H1 (cell line): ENCODE measurements at regions not wholly inside any gene's neighbourhood (a gene's known extent, or its start where the extent isn't known, plus 50 kb on each side); places are given as distances from the start of the nearest gene placed in this dataset.

Experiments
- CTCF ChIA-PET: fragments of 300-600 bp; sonication (Branson Sonifier 250); formaldehyde crosslinking; loops from one replicate; lab custom pipeline; 2021; ENCODE audit not compliant: partially characterized antibody; lab: Charles Lee
- POLR2A ChIA-PET: fragments of 300-600 bp; sonication (Branson Sonifier 250); formaldehyde crosslinking; loops from one replicate; lab custom pipeline; 2021; ENCODE audit warnings: inconsistent platforms; ENCODE audit not compliant: partially characterized antibody; lab: Charles Lee
- DNase-seq, 2 experiments: peaks; one replicate each; pipeline versions ENCODE4 v3.0.0 to v3.0.0-alpha.2; 2010 to 2022; ENCODE audit warnings: low spot score in 2 of 2, low read depth in 1 of 2, mixed read lengths in 1 of 2
- FAIRE-seq: peaks from 2 replicates; lab custom pipeline; 2011; peaks lifted over from hg19 to GRCh38; lab: Jason Lieb, UNC
- H2AFZ ChIP-seq: 2 replicates; pipeline ENCODE4 v1.8.1; 2012; ENCODE audit warnings: low read length, inconsistent platforms
- H2AK5ac ChIP-seq: 2 replicates; pipeline ENCODE4 v1.6.1; 2013; ENCODE audit warnings: low read depth, low read length
- H2BK120ac ChIP-seq: replicated peaks from 2 replicates; pipeline ENCODE3; 2013; ENCODE audit warnings: low read depth, low read length, inconsistent platforms
- H2BK12ac ChIP-seq: 2 replicates; pipeline ENCODE4 v1.6.1; 2013; ENCODE audit warnings: low read depth, low read length
- H2BK15ac ChIP-seq: 2 replicates; pipeline ENCODE4 v1.6.1; 2013; ENCODE audit warnings: low read length
- H2BK20ac ChIP-seq: 2 replicates; pipeline ENCODE4 v1.6.1; 2013; ENCODE audit warnings: low read length
- H2BK5ac ChIP-seq: 2 replicates; pipeline ENCODE4 v1.6.1; 2013; ENCODE audit warnings: low read depth, low read length
- H3K14ac ChIP-seq: 2 replicates; pipeline ENCODE4 v1.6.1; 2013; ENCODE audit warnings: inconsistent platforms; ENCODE audit not compliant: insufficient read length
- H3K18ac ChIP-seq: 2 replicates; pipeline ENCODE4 v1.6.1; 2013; ENCODE audit warnings: low read length; ENCODE audit errors: extremely low read depth
- H3K23ac ChIP-seq: 2 replicates; pipeline ENCODE4 v1.6.1; 2013; ENCODE audit warnings: inconsistent platforms; ENCODE audit not compliant: insufficient read length
- H3K23me2 ChIP-seq: 2 replicates; pipeline ENCODE4 v1.6.1; 2013; ENCODE audit warnings: low read depth, low read length
- H3K27ac ChIP-seq: 2 replicates; pipeline ENCODE4 v1.6.1; 2011; ENCODE audit warnings: low read depth, low read length, inconsistent platforms
- H3K27me3 ChIP-seq, 4 experiments: replicated peaks in 1 of 4; 1 replicate in 1 of 4; 2 replicates in 3 of 4; pipeline versions ENCODE4 v1.6.1 to v1.8.1; 2011 to 2013; ENCODE audit warnings: low read length in 3 of 4, mild to moderate bottlenecking in 3 of 4, inconsistent platforms in 2 of 4, mixed read lengths in 2 of 4, moderate library complexity in 1 of 4; ENCODE audit not compliant: control insufficient read depth in 3 of 4, insufficient read depth in 3 of 4; ENCODE audit errors: extremely low read depth in 1 of 4
- H3K36me3 ChIP-seq, 4 experiments: 2 replicates each; pipeline versions ENCODE4 v1.6.1 to v1.8.1; 2011 to 2013; ENCODE audit warnings: mild to moderate bottlenecking in 4 of 4, low read length in 3 of 4, moderate library complexity in 2 of 4, control low read depth in 1 of 4, inconsistent platforms in 1 of 4; ENCODE audit not compliant: insufficient read depth in 4 of 4, control insufficient read depth in 2 of 4
- H3K4ac ChIP-seq: replicated peaks from 2 replicates; pipeline ENCODE3; 2013; ENCODE audit warnings: low read length, low read depth, mixed read lengths, inconsistent platforms; ENCODE audit not compliant: insufficient read length
- H3K4me1 ChIP-seq, 4 experiments: replicated peaks in 1 of 4; 1 replicate in 1 of 4; 2 replicates in 3 of 4; pipeline versions ENCODE4 v1.6.1 to v1.8.1; 2011 to 2013; ENCODE audit warnings: low read length in 3 of 4, inconsistent platforms in 2 of 4, mixed read lengths in 1 of 4; ENCODE audit not compliant: insufficient read depth in 4 of 4, control insufficient read depth in 3 of 4
- H3K4me2 ChIP-seq, 2 experiments: 2 replicates each; pipeline versions ENCODE4 v1.6.1 to v1.8.1; 2011 to 2013; ENCODE audit warnings: low read depth in 2 of 2, low read length in 2 of 2, control low read depth in 1 of 2, inconsistent platforms in 1 of 2, mild to moderate bottlenecking in 1 of 2; ENCODE audit not compliant: insufficient read depth in 1 of 2
- H3K4me3 ChIP-seq, 4 experiments: fragments of 200-600, 300-600 bp in 1 of 4; sonication (generic), shearing (Covaris generic), sonication (Bioruptor Twin) in 1 of 4; 2 replicates each; pipeline versions ENCODE4 v1.5.1 to v1.8.1; 2011 to 2016; ENCODE audit warnings: low read length in 4 of 4, low read depth in 3 of 4, control low read depth in 2 of 4, inconsistent platforms in 2 of 4, mild to moderate bottlenecking in 2 of 4, mixed read lengths in 1 of 4, moderate library complexity in 1 of 4; ENCODE audit not compliant: insufficient read depth in 2 of 4; ENCODE audit errors: extremely low read depth in 1 of 4
- H3K56ac ChIP-seq: replicated peaks from 2 replicates; pipeline ENCODE3; 2013; ENCODE audit warnings: low read depth, mild to moderate bottlenecking, mixed read lengths, low read length, inconsistent platforms; ENCODE audit not compliant: insufficient read length
- H3K79me1 ChIP-seq: 2 replicates; pipeline ENCODE4 v1.6.1; 2013; ENCODE audit warnings: low read depth, low read length, control low read depth
- H3K79me2 ChIP-seq, 2 experiments: 2 replicates each; pipeline versions ENCODE4 v1.6.1 to v1.8.1; 2012 to 2013; ENCODE audit warnings: low read length in 2 of 2, mild to moderate bottlenecking in 2 of 2, inconsistent platforms in 1 of 2; ENCODE audit not compliant: insufficient read depth in 2 of 2, control insufficient read depth in 1 of 2
- H3K9ac ChIP-seq, 4 experiments: replicated peaks in 1 of 4; 1 replicate in 1 of 4; 2 replicates in 3 of 4; pipeline versions ENCODE4 v1.6.1 to v1.8.1; 2011 to 2013; ENCODE audit warnings: low read depth in 3 of 4, low read length in 3 of 4, control low read depth in 2 of 4, mild to moderate bottlenecking in 2 of 4, moderate library complexity in 2 of 4, inconsistent platforms in 1 of 4; ENCODE audit errors: extremely low read depth in 1 of 4
- H3K9me3 ChIP-seq, 2 experiments: 2 replicates each; pipeline versions ENCODE4 v1.6.1 to v1.8.1; 2012 to 2013; ENCODE audit warnings: mild to moderate bottlenecking in 2 of 2, moderate library complexity in 2 of 2, control low read depth in 1 of 2, inconsistent platforms in 1 of 2, low read depth in 1 of 2, low read length in 1 of 2, mixed read lengths in 1 of 2; ENCODE audit not compliant: insufficient read depth in 2 of 2
- H4K20me1 ChIP-seq, 2 experiments: replicated peaks in 1 of 2; 2 replicates each; pipeline versions ENCODE3 to v1.8.1; 2011 to 2013; ENCODE audit warnings: inconsistent platforms in 2 of 2, low read length in 2 of 2, mild to moderate bottlenecking in 1 of 2; ENCODE audit not compliant: insufficient read depth in 2 of 2, control insufficient read depth in 1 of 2
- H4K5ac ChIP-seq: 2 replicates; pipeline ENCODE4 v1.6.1; 2013; ENCODE audit warnings: low read length, low read depth, mixed read lengths, inconsistent platforms; ENCODE audit not compliant: insufficient read length
- H4K8ac ChIP-seq: 2 replicates; pipeline ENCODE4 v1.8.0; 2013; ENCODE audit warnings: mild to moderate bottlenecking, moderate library complexity, low read length, inconsistent platforms; ENCODE audit not compliant: insufficient read depth; ENCODE audit errors: extremely low read depth
- H4K91ac ChIP-seq: replicated peaks from 2 replicates; pipeline ENCODE3; 2013; ENCODE audit warnings: low read length, mixed read lengths, inconsistent platforms; ENCODE audit not compliant: insufficient read length
- BACH1 ChIP-seq: IDR thresholded peaks from 2 replicates; pipeline ENCODE4 v1.6.1; 2012; ENCODE audit warnings: low read length, improper control_type of control experiment
- CTCF ChIP-seq, 3 experiments: IDR thresholded peaks; 1 replicate in 2 of 3; 2 replicates in 1 of 3; pipeline versions ENCODE4 v1.5.1 to v1.6.1; 2011; ENCODE audit warnings: low read length in 3 of 3, mild to moderate bottlenecking in 3 of 3, inconsistent platforms in 2 of 3, low read depth in 1 of 3, moderate library complexity in 1 of 3; ENCODE audit not compliant: insufficient read depth in 1 of 3; ENCODE audit errors: control extremely low read depth in 1 of 3
- KDM1A ChIP-seq: fragments of 200-600, 300-600 bp; sonication (generic); IDR thresholded peaks from 2 replicates; pipeline ENCODE4 v1.7.1; 2016; ENCODE audit warnings: mild to moderate bottlenecking, low read length, borderline replicate concordance
- POLR2AphosphoS5 ChIP-seq: IDR thresholded peaks from 2 replicates; pipeline ENCODE4 v1.6.1; 2011; ENCODE audit warnings: low read depth, low read length
- RBBP5 ChIP-seq: IDR thresholded peaks from 2 replicates; pipeline ENCODE4 v1.7.1; 2012; ENCODE audit warnings: low read depth, mild to moderate bottlenecking, inconsistent platforms, low read length, moderate library complexity, borderline replicate concordance
- RFX5 ChIP-seq: IDR thresholded peaks from 2 replicates; pipeline ENCODE4 v1.6.1; 2011; ENCODE audit warnings: low read depth, low read length, improper control_type of control experiment, borderline replicate concordance
- TAF1 ChIP-seq: IDR thresholded peaks from 2 replicates; pipeline ENCODE4 v1.6.1; 2011; ENCODE audit warnings: mild to moderate bottlenecking, low read depth, low read length

DNA sequence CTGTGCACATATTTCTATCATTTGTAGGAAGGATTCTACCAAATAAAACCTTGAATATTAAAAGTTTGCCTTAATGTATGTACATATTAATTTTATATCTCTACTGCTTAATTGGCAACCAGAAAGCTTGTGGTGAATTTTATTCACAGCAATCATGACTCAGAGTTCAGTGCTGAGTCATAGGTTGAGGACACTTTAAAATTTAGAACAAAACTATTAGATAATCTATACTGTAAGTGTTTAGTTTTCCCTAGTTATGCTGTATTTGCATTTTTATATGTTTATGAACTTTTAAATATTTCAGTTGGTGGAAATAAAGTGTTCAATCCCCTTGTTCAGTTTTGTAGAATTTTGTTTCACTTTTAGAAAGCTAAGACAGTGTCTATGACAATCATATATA is 841.5 kb downstream of the KCNT2 start:
- Histone ChIP-seq H3K4me2 (no peak overlapping the region), H3K9me3 (no peaks in the 10 kb centered on the region; a peak in 1 of 4 replicates), H3K4me1 (no peaks in the 10 kb centered on the region), H4K8ac (no peak overlapping the region), H2BK5ac (no peak overlapping the region), H2BK12ac (no peak overlapping the region), H3K18ac (no peak overlapping the region), H4K5ac (no peak overlapping the region), H3K14ac (no peak overlapping the region), H3K23me2 (no peaks in the 10 kb centered on the region), H2BK20ac (no peak overlapping the region), H3K23ac (no peak overlapping the region), H3K27ac (no peak overlapping the region), H3K79me2 (no peaks in the 10 kb centered on the region), H2AFZ (no peak overlapping the region), H3K27me3 (no peaks in the 10 kb centered on the region), H2AK5ac (no peak overlapping the region), H4K91ac (no peak overlapping the region), H2BK15ac (no peak overlapping the region), H3K4ac (no peak overlapping the region), H3K4me3 (no peak overlapping the region), H2BK120ac (no peak overlapping the region), H4K20me1 (no peaks in the 10 kb centered on the region), H3K9ac (no peak overlapping the region), H3K36me3 (no peaks in the 10 kb centered on the region), H3K79me1 (no peaks in the 10 kb centered on the region), H3K56ac (no peak overlapping the region)
- POLR2A ChIA-PET, result no interaction called here
- TF ChIP-seq RFX5, result no peak
- TF ChIP-seq BACH1, result peak; percentile 19; the same call in 1 of the 2 replicates
- TF ChIP-seq POLR2AphosphoS5, result no peak
- no peak for TF ChIP-seq TAF1
- no peak for TF ChIP-seq KDM1A
- TF ChIP-seq CTCF (IDR thresholded peaks at IDR 0.05; ENCODE audit: control extremely low read depth in 1 of 3, insufficient read depth in 1 of 3, low read depth in 1 of 3, low read length in 3 of 3), result no peak
- no peak for TF ChIP-seq RBBP5
- DNase-seq, result no peak
- CTCF ChIA-PET, result interaction anchor here (0.7 kb wide), 1 partner anchor 1259 kb away, joined by 4 read pairs; no protein-coding TSS in a partner anchor
- FAIRE-seq, result no peak
